ENCODE measurements at regions not wholly inside any gene's neighbourhood (a gene's known extent, or its start where the extent isn't known, plus 50 kb on each side); places are given as distances from the start of the nearest gene placed in this dataset.

GRCh38 chr2:74076074-74076470 lies 71.6 kb downstream of the BOLA3 start:
- no peaks in the 10 kb centered on the region for H3K27me3 ChIP-seq (ENCODE audit: insufficient read depth)
- CTCF ChIA-PET, result interaction anchor here (1.0 kb wide), 1 partner anchor 22 kb away, joined by 3 read pairs; no protein-coding TSS in a partner anchor
- H3K9ac ChIP-seq, result no peak overlapping the region
- no peak overlapping the region for H3K4me2 ChIP-seq
- peaks cover 0 to 2% of the 10 kb centered on the region in 2 experiments; a peak in 2 of 4 replicates for H3K4me1 ChIP-seq (ENCODE audit: control insufficient read depth in 1 of 2, insufficient read depth in 2 of 2, low read depth in 1 of 2, low read length in 1 of 2)
- peaks cover 0 to 21% of the 10 kb centered on the region in 2 experiments for H3K36me3 ChIP-seq (replicated peaks in 1 of 2; ENCODE audit: control insufficient read depth in 1 of 2, insufficient read depth in 2 of 2, low read length in 1 of 2)
- H3K9me3 ChIP-seq, result no peaks in the 10 kb centered on the region
- TF ChIP-seq REST (IDR thresholded peaks at IDR 0.05; ENCODE audit: low read depth, low read length) (no peak), RCOR1 (IDR thresholded peaks at IDR 0.05; ENCODE audit: low read length) (no peak), CHD2 (IDR thresholded peaks at IDR 0.05; ENCODE audit: low read length, partially characterized antibody) (no peak), IRF3 (IDR thresholded peaks at IDR 0.05; ENCODE audit: low read depth, low read length) (no peak), TEAD4 (IDR thresholded peaks at IDR 0.05; ENCODE audit: borderline replicate concordance, insufficient read depth) (no peak), EP300 (IDR thresholded peaks at IDR 0.05; ENCODE audit: borderline replicate concordance in 1 of 2, low read depth in 1 of 2, low read length in 1 of 2) (no peak), USF1 (IDR thresholded peaks at IDR 0.05; ENCODE audit: borderline replicate concordance, low read depth) (no peak), EZH2phosphoT487 (IDR thresholded peaks at IDR 0.05; ENCODE audit: borderline replicate concordance, low read depth) (no peak), GATA2 (CRISPR knock-in tag; IDR thresholded peaks at IDR 0.05) (no peak)
- no peak overlapping the region for H2AFZ ChIP-seq (ENCODE audit: low read depth)
- H3K9me2 ChIP-seq, result no peaks in the 10 kb centered on the region
- H3K79me2 ChIP-seq (ENCODE audit: insufficient read depth), result no peaks in the 10 kb centered on the region
- H3K4me3 ChIP-seq (ENCODE audit: low read depth in 2 of 2, low read length in 1 of 2), result no peak overlapping the region
- 95% methylated on average over 1 of the region's 1 CpG for WGBS (ENCODE audit: low lambda C conversion rate)
- no peak overlapping the region for H3K27ac ChIP-seq (ENCODE audit: low read depth in 2 of 2, low read length in 1 of 2)
- H4K20me1 ChIP-seq (ENCODE audit: insufficient read depth), result no peaks in the 10 kb centered on the region
- H3F3A ChIP-seq (replicated peaks; ENCODE audit: insufficient read depth), result no peaks in the 10 kb centered on the region
- DNase-seq, result no peak
- POLR2A ChIA-PET, result no interaction called here

- H3F3A ChIP-seq (replicated peaks; ENCODE audit: insufficient read depth), result no peaks in the 10 kb centered on the region
- H2AFZ ChIP-seq (ENCODE audit: low read depth), result no peak overlapping the region
- H4K20me1 ChIP-seq (ENCODE audit: insufficient read depth), result no peaks in the 10 kb centered on the region
- POLR2A ChIA-PET, result no interaction called here
- no peaks in the 10 kb centered on the region for H3K79me2 ChIP-seq (ENCODE audit: insufficient read depth)
- peaks cover 0 to 2% of the 10 kb centered on the region in 2 experiments; a peak in 2 of 4 replicates for H3K4me1 ChIP-seq (ENCODE audit: control insufficient read depth in 1 of 2, insufficient read depth in 2 of 2, low read depth in 1 of 2, low read length in 1 of 2)
- CTCF ChIA-PET, result no interaction called here
- H3K4me2 ChIP-seq, result no peak overlapping the region
- no peak for DNase-seq
- no peak for TF ChIP-seq SIN3A (IDR thresholded peaks at IDR 0.05; ENCODE audit: borderline replicate concordance, low read depth, low read length)
- no peak for TF ChIP-seq MEF2A (IDR thresholded peaks at IDR 0.05; ENCODE audit: borderline replicate concordance, low read depth)
- TF ChIP-seq CHD2 (IDR thresholded peaks at IDR 0.05; ENCODE audit: low read length, partially characterized antibody), result no peak
- TF ChIP-seq CTCF (IDR thresholded peaks at IDR 0.05), result no peak
- TF ChIP-seq GABPA (IDR thresholded peaks at IDR 0.05; ENCODE audit: low read depth), result no peak
- TF ChIP-seq EZH2phosphoT487 (IDR thresholded peaks at IDR 0.05; ENCODE audit: borderline replicate concordance, low read depth), result no peak
- TF ChIP-seq JUND (IDR thresholded peaks at IDR 0.05), result no peak
- H3K4me3 ChIP-seq (ENCODE audit: low read depth in 2 of 2, low read length in 1 of 2), result no peak overlapping the region
- peaks cover 0 to 26% of the 10 kb centered on the region in 2 experiments for H3K36me3 ChIP-seq (replicated peaks in 1 of 2; ENCODE audit: control insufficient read depth in 1 of 2, insufficient read depth in 2 of 2, low read length in 1 of 2)
- H3K27ac ChIP-seq (ENCODE audit: low read depth in 2 of 2, low read length in 1 of 2), result no peak overlapping the region
- 100% methylated on average over 6 of the region's 7 CpGs for WGBS (ENCODE audit: low lambda C conversion rate)
- H3K9ac ChIP-seq, result no peak overlapping the region
- no peaks in the 10 kb centered on the region for H3K9me2 ChIP-seq
- H3K9me3 ChIP-seq, result no peaks in the 10 kb centered on the region
- no peaks in the 10 kb centered on the region for H3K27me3 ChIP-seq (ENCODE audit: insufficient read depth)
Measured at GRCh38 chr2:74077636-74078035, 70.1 kb downstream of the BOLA3 start.

All from SK-N-SH (cell line).